GM12872 (cell line): ENCODE measurements at regions not wholly inside any gene's neighbourhood (a gene's known extent, or its start where the extent isn't known, plus 50 kb on each side); places are given as distances from the start of the nearest gene placed in this dataset.

Experiments
- TF ChIP-seq, protein P1 (sequence below): IDR thresholded peaks from 3 replicates; pipeline ENCODE4 v1.5.1; 2011; ENCODE audit warnings: low read depth, mild to moderate bottlenecking, low read length, moderate library complexity; ENCODE audit not compliant: insufficient read depth

DNA sequence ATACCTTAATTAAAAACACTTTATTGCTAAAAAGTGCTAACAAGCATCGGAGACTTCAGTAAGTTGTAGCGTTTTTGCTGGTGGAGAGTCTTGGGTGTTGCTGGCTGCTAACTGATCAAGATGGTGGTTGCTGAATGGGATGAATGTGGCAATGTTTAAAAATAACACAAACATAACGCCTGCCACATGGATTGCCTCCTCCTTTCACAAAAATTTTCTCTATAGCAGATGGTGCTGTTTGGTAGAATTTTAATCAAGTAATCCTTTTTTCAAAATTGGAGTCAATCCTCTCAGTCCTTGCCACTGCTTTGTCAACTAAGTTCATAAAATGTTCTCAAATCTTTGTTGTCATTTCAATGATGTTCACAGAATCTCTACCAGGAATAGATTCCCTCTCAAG lies 466.8 kb upstream of the TECRL start:
- TF ChIP-seq, protein P1, sequence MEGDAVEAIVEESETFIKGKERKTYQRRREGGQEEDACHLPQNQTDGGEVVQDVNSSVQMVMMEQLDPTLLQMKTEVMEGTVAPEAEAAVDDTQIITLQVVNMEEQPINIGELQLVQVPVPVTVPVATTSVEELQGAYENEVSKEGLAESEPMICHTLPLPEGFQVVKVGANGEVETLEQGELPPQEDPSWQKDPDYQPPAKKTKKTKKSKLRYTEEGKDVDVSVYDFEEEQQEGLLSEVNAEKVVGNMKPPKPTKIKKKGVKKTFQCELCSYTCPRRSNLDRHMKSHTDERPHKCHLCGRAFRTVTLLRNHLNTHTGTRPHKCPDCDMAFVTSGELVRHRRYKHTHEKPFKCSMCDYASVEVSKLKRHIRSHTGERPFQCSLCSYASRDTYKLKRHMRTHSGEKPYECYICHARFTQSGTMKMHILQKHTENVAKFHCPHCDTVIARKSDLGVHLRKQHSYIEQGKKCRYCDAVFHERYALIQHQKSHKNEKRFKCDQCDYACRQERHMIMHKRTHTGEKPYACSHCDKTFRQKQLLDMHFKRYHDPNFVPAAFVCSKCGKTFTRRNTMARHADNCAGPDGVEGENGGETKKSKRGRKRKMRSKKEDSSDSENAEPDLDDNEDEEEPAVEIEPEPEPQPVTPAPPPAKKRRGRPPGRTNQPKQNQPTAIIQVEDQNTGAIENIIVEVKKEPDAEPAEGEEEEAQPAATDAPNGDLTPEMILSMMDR, result no peak

DNA sequence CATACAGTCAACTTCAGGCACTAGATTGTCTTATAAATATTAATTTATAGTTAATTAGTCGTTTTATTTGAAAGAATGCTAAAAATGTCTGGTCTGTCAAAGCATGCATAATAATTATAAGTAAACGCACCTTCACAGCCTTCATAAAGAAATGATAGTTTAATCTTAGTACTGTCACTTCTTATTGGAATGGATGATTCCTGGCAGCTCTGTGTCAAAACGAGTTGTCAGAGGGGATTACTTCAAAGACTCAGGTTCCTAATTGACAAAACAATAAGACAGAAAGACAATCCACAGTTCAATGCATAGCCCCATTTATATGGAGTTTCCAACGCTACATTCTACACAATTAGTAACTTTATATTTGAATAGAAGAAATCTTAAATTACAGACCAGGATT lies 461.3 kb upstream of the TECRL start:
- TF ChIP-seq, protein P1, result no peak

DNA sequence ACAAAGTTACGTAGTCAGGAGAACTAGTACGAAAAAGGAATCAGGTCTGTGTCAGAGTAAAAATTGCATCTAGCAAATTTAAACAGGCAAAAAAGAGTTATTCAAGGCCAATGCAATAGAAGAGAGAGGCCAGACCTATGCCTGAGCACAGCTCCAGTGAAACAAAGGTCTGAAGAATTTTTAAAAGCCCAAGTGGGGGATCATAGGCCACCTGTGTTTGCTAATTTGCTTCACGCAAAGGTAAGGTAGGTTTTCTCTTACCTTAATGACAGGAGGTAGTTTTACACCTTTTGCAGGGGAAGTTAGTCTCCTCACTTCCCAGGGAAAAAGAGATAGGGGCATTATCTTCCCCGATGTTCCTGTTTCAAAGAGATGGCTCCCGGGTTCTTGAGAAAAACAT lies 448.6 kb upstream of the TECRL start:
- TF ChIP-seq, protein P1, result no peak

DNA sequence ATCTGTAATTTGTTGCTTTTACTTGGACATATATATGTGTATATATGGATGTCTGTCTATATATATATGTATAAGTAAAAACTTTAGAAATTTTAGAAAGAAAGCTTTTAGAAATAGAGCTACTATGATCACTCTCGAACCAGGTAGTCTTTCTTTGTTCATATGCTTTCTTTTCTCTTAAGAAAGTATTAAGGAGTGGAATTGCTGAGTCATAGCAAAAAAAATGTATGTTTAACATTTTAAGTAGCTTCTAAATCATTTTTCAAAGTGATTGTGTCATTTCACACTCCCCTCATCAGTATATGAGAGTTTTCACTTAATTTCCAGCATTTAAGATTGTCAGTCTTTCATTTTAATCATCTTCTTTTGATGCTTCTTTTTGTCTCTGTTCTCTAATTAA lies 447.9 kb upstream of the TECRL start:
- TF ChIP-seq, protein P1, result no peak

DNA sequence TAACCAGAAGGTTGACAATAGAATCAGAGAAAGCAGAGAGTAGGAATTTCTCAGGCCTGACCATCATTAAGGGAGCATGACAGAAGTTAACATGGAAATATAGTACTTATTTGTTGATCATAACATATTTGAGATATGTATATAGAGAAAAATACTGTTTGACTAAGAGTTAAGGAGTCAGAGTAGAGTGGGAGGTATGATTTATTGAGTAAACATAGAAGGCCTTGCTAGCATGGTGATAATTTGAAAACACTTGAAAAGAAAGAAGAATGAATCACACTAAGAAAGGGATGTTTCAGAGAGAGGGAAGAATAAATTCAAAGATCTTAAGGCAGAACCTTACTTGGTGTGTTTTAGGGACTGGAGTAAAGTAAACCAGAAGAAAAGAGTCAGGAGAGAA lies 437.2 kb upstream of the TECRL start:
- TF ChIP-seq, protein P1, result no peak

DNA sequence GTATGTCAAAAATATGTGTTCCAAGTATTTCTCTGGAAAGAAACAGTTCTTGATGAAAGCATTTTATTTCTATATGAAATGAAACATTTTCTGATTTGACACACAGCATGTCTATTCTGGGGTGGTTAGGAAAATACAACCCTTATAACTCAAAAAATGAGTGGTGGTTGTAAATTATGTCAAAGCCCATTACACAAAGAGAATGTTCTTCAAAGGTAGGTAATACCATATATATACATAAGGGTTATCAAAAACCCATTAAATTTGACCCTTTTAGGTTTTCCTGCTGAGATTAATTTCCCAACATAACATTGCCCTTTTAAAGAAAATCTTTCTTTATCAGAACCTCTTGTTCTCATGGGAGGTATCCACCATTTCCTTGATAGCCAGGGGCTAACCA lies 420.5 kb upstream of the TECRL start:
- TF ChIP-seq, protein P1, result no peak

DNA sequence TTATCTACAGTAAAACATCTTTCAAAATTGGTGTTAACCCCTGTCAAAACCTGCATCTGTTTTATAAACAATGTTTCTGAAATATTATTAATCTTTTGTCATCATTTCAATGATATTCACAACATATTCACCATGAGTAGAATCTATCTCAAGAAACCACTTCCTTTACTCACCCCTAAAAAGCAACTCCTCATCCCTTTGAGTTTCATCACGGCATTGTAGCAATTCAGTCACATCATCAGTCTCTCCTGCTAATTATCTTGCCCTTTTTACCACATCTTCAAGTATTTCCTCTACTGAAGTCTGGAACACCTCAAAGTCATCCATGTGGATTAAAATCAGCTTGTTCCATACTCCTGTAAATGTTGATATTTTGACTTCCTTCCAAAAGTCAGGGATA lies 415.3 kb upstream of the TECRL start:
- TF ChIP-seq, protein P1, result no peak

DNA sequence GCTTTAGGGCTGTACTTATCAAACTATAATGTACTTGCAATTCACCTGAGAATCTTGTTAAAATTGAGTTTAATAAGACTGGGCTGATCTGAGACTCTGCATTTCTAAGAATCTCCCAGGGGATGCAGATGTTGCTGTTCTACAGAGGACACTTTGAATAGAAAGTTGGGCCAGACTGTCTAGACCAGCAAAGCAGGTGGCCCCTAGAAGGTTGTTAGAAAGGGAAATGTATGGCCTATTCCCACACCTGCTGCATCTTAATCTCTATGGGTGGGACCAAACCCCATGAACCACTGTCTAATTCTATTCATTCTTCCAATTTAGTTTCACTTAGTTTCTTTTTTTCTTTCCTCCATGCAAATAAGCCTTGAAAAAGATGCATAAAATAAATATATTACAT lies 413.2 kb upstream of the TECRL start:
- TF ChIP-seq, protein P1, result no peak
